ENCODE measurements at regions not wholly inside any gene's neighbourhood (a gene's known extent, or its start where the extent isn't known, plus 50 kb on each side); places are given as distances from the start of the nearest gene placed in this dataset.

DNA sequence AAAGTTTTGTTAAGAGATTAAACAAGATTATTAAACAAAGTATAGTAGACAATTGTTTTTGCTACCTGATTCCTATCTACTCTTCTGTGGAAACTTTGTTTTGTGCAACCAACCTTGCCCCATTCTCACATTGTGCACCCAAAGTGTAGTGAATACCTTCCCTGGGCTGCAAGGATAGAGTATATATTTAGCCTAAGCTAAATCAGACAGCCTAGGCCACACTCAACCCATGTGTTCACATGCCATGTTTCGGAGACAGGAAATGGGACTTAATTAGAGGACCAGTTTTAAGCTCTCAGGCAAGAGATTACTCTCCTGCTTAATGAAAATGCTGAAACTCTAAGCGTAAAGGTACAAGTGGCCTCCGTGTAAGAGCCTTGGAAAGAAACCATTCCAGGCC is 734.9 kb upstream of the USP15 start:
- no peak for TF ChIP-seq ELF2 (CRISPR knock-in tag; IDR thresholded peaks at IDR 0.05)
- TF ChIP-seq ETS2 (tag; IDR thresholded peaks at IDR 0.05; ENCODE audit: borderline replicate concordance, poor library complexity, severe bottlenecking): no peak
- no peak for TF ChIP-seq TAF15 (IDR thresholded peaks at IDR 0.05; ENCODE audit: low read depth, low read length)

Measured in K562 (cell line).